Activated CD8-positive, alpha-beta memory T cell treated with anti-CD3 and anti-CD28 coated beads, Interleukin-2, amount 50 U/mL, for 24 hours (primary cell): ENCODE measurements at regions not wholly inside any gene's neighbourhood (a gene's known extent, or its start where the extent isn't known, plus 50 kb on each side); places are given as distances from the start of the nearest gene placed in this dataset.
"Not testable (repeated sequence)": the region's sequence is repeated elsewhere in the genome, so short reads cannot be mapped to it uniquely, and the experiment has no call there.

Experiments used
- DNase-seq: peaks from one replicate; pipeline ENCODE4 v3.0.0-alpha.2; 2020; ENCODE audit errors: extremely low read depth

DNA sequence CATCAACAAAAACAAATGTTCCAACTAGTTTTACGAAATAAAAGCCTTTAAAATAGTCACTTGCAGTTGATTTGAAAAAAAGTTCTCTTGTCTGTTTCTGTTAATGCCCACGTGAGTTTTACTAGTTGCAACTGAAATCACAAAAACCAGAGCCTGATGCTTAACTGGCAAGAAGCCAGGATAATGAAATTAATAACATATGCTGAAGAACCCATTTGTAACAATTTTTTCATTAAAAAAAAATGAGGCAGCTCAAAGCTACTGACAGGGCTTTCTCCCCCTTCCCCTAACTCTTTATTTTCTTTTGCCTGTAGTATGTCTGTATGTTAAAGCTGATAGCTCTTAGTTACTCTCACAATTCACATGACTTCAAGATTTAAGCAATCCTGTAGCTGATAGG lies 132.7 kb upstream of the EYA4 start:
- no peak for DNase-seq

DNA sequence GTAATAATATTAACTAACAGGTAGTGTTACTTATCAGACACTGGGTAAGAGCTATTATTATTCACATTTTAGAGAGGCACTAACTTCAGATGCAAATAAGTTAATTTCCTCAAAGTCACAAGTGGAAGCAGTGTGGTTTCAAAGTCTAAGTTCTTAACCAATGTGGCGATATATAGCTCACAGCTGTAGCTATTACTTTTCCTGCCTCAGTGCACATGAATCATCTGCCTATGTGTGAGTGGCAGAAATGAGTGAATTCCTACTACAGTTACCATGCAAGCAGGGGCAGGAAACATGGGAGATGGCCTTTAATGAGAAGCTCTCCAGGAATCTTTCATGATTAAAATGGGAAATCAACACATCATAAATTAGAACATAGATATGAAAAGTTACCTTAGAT lies 126.2 kb upstream of the EYA4 start:
- DNase-seq = no peak

GRCh38 chr6:133115946-133116345 lies 125.2 kb upstream of the EYA4 start:
- DNase-seq = no peak

- DNase-seq = no peak
Measured at GRCh38 chr6:133128191-133128590, 113.0 kb upstream of the EYA4 start.

GRCh38 chr6:133129556-133129955 lies 111.6 kb upstream of the EYA4 start:
- DNase-seq = no peak

GRCh38 chr6:133130863-133131262 lies 110.3 kb upstream of the EYA4 start:
- DNase-seq = no peak

- DNase-seq = no peak
Measured at GRCh38 chr6:133131621-133132465, 109.3 kb upstream of the EYA4 start.

GRCh38 chr6:133132466-133132971 lies 108.6 kb upstream of the EYA4 start:
- DNase-seq = no peak

- no peak for DNase-seq
Measured at GRCh38 chr6:133136177-133136880, 104.8 kb upstream of the EYA4 start.

DNA sequence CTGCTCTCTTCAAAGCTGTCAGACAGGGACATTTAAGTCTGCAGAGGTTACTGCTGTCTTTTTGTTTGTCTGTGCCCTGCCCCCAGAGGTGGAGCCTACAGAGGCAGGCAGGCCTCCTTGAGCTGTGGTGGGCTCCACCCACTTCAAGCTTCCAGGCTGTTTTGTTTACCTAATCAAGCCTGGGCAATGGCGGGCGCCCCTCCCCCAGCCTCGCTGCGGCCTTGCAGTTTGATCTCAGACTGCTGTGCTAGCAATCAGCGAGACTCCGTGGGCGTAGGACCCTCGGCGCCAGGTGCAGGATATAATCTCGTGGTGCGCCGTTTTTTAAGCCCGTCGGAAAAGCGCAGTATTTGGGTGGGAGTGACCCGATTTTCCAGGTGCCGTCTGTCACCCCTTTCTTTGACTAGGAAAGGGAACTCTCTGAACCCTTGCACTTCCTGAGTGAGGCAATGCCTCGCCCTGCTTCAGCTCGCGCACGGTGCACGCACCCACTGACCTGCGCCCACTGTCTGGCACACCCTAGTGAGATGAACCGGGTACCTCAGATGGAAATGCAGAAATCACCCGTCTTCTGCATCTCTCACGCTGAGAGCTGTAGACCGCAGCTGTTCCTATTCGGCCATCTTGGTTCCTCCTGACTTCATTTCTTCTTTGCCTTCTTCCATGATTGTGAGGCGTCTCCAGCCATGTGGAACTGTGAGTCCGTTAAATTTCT lies 93.5 kb upstream of the EYA4 start:
- not testable (repeated sequence) for DNase-seq

GRCh38 chr6:133156689-133157088 lies 84.5 kb upstream of the EYA4 start:
- no peak for DNase-seq

DNA sequence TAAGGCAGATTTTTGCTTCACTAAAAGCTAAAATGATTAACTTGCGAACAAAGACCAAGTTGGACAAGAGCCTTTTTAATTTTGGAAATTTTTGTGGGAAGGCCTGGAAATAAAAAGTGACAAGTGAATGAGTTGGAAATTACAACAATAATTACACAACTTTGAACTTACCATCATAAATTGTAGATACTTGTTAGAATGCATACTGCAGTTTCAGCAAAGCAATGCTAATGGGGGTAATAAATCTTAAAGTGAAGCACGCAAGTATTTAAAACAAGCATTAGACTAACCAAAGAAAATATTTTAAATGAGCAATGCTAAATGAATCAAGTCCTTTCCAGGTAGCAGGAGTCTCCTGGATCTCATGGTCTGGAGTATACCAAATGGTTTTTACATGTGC lies 83.2 kb upstream of the EYA4 start:
- DNase-seq = no peak

GRCh38 chr6:133159255-133159795 lies 81.8 kb upstream of the EYA4 start:
- DNase-seq = no peak

GRCh38 chr6:133160536-133160935 lies 80.6 kb upstream of the EYA4 start:
- no peak for DNase-seq

DNA sequence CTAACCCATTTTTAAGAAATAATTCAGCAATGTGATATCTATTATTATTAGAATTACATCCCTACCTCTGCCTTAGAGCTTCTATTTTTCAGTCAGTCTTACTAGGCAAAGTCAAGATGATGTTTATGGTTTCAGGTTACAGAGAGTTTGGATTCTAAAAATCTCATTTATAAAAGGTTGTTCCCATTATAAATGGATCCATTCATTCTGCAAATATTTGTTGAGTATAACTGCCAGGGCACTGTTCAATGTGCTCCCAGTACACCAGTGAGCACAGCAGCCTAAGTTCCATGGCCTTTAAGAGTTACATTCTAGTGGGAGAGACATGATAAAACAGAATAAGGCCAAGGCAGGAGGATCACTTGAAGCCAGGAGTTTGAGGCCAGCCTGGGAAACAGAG lies 75.9 kb upstream of the EYA4 start:
- DNase-seq = no peak

- DNase-seq = no peak
Measured at GRCh38 chr6:133166766-133167165, 74.4 kb upstream of the EYA4 start.

DNA sequence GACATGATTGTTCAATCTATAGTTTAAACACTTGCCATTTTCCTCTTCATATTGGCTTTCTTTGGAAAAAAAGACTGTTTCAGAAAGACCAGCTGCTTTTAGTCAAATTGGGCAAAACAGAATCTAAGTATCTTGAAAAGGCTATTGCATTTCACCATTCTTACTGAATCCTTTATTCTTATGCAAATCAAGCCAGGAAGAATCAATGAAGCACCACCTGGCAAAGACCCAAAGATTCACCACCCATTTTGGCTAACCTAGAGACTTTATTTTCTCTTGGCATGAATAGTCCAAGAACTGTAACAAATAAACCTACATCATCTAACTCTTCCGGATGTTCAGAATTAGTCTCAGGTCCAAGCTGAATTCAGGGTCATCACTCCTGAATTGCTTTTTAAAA lies 71.3 kb upstream of the EYA4 start:
- DNase-seq = no peak

DNA sequence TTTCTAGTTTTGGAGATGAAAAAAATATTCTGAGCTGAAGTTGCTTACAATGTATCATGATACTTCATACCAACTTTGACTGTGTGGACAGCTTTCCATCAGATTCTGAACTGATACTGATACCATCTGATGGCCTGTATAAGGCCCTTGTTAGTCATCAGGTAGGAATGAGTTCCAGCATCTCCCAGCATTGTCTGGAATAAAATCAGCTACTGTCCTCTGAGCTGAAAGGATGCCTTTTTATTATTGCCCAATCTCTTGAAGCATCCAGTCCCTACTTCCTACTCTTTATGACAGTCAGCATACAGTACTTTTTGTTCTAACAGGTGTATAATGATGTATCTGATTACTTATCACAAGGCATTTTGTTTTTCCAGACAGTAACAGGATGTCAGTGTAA lies 70.6 kb upstream of the EYA4 start:
- no peak for DNase-seq

DNA sequence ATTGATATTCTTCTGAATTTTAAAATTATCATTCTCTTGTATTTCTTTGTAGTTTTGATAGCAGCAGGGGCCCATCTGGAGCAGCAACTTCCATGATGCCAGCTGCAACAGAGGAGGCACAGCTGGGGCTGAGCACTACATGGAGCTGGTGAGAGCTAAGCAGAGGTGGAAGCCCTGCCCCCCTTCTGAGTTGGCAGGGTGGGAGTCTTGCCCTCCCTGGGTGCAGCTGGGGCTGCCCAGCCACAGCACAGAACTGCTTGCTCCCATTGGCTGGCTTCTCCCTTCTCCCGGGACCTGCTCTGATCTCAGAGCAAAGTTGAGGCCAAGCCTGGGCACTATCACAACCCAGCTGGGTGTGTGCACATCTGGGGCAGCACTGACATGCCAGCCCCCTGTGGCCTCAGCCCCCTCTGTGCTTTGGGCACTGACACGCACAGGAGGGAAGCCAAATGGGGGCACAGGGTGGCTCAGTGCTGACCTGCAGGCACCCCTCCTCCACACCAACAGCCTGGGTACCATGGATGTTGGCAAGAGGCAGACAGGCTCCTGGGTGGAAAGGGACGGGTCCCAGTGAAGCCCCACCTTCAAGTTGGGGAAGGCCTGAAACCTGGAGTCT lies 69.1 kb upstream of the EYA4 start:
- DNase-seq = no peak

- no peak for DNase-seq
Measured at GRCh38 chr6:133173276-133173675, 67.9 kb upstream of the EYA4 start.

- DNase-seq = no peak
Measured at GRCh38 chr6:133179481-133179880, 61.7 kb upstream of the EYA4 start.

DNA sequence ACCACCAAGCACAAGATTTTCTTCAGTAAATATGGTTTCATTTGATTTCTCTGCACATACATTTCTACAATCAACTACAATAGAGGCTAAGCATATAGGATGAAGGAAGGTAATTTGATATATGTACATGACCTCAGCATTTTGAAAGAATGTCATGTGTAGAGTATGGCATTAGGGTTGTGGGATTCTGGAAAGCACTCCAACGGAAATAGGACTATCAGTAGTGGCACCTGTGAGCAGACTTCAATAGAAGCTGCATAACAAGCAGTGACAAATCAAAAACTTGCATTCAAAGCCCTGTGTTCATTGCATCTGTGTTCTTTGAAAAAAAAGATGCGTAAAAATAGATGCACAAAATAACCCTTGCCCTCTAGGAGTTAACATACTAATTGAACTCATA lies 57.5 kb upstream of the EYA4 start:
- no peak for DNase-seq
